Stimulated activated naive CD8-positive, alpha-beta T cell treated with anti-CD3 and anti-CD28 coated beads, Interleukin-15, amount 100 ng/mL, for 72 hours (primary cell): ENCODE measurements at regions not wholly inside any gene's neighbourhood (a gene's known extent, or its start where the extent isn't known, plus 50 kb on each side); places are given as distances from the start of the nearest gene placed in this dataset.

Experiments
- ATAC-seq: fragments of 150-1000 bp; cut with Tn5 transposase; 2 replicates; pipeline ENCODE4 v1.10.0; 2021; ENCODE audit warnings: mild to moderate bottlenecking, moderate library complexity
- DNase-seq, 2 donors: peaks; one replicate each; pipeline ENCODE4 v3.0.0; 2021 to 2022
- H3K27ac Mint-ChIP-seq, 2 donors: one replicate each; pipeline ENCODE4 v1.8.0; 2022; ENCODE audit warnings: mild to moderate bottlenecking in 2 of 2, mixed read lengths in 2 of 2, moderate library complexity in 2 of 2
- H3K27me3 Mint-ChIP-seq: one replicate; pipeline ENCODE4 v1.8.0; 2022; ENCODE audit warnings: mixed read lengths
- H3K4me1 Mint-ChIP-seq: one replicate; pipeline ENCODE4 v1.8.0; 2022; ENCODE audit warnings: mild to moderate bottlenecking, mixed read lengths
- H3K4me3 Mint-ChIP-seq, 2 donors: one replicate each; pipeline ENCODE4 v1.8.0; 2022; ENCODE audit warnings: mild to moderate bottlenecking in 2 of 2, mixed read lengths in 2 of 2, moderate library complexity in 1 of 2
- H3K9me3 Mint-ChIP-seq, 2 donors: one replicate each; pipeline ENCODE4 v1.8.0; 2022; ENCODE audit warnings: mixed read lengths in 2 of 2

GRCh38 chr17:71302721-71303549 lies 817.9 kb upstream of the SOX9 start:
- ATAC-seq (no peak), DNase-seq (no peak)
- peaks cover 23% of the 10 kb centered on the region in 2 donors for H3K9me3 Mint-ChIP-seq
- no peaks in the 10 kb centered on the region for H3K4me1 Mint-ChIP-seq
- no peak overlapping the region for H3K4me3 Mint-ChIP-seq
- no peaks in the 10 kb centered on the region for H3K27me3 Mint-ChIP-seq
- no peak overlapping the region for H3K27ac Mint-ChIP-seq

- ATAC-seq (no peak), DNase-seq (no peak)
- Mint-ChIP-seq H3K4me3 (no peak overlapping the region), H3K27me3 (no peaks in the 10 kb centered on the region), H3K4me1 (no peaks in the 10 kb centered on the region), H3K27ac (no peak overlapping the region), H3K9me3 (peaks cover 25 to 26% of the 10 kb centered on the region in 2 donors)
Observed at GRCh38 chr17:71304498-71305158, 816.2 kb upstream of the SOX9 start.

- no peak overlapping the region for H3K27ac Mint-ChIP-seq
- no peaks in the 10 kb centered on the region for H3K27me3 Mint-ChIP-seq
- DNase-seq (no peak), ATAC-seq (no peak)
- H3K9me3 Mint-ChIP-seq = peaks cover 8 to 12% of the 10 kb centered on the region in 2 donors
- H3K4me1 Mint-ChIP-seq = no peaks in the 10 kb centered on the region
- no peak overlapping the region for H3K4me3 Mint-ChIP-seq
Observed at GRCh38 chr17:71313866-71314265, 807.0 kb upstream of the SOX9 start.

GRCh38 chr17:71315568-71315967 lies 805.3 kb upstream of the SOX9 start:
- H3K27ac Mint-ChIP-seq = no peak overlapping the region
- no peak for ATAC-seq
- H3K4me1 Mint-ChIP-seq = no peaks in the 10 kb centered on the region
- H3K9me3 Mint-ChIP-seq = peaks cover 4 to 6% of the 10 kb centered on the region in 2 donors
- H3K27me3 Mint-ChIP-seq = no peaks in the 10 kb centered on the region
- DNase-seq = no peak
- H3K4me3 Mint-ChIP-seq = no peak overlapping the region

GRCh38 chr17:71316176-71316897 lies 804.5 kb upstream of the SOX9 start:
- ATAC-seq (no peak), DNase-seq (no peak)
- H3K27me3 Mint-ChIP-seq = no peaks in the 10 kb centered on the region
- peaks cover 6 to 7% of the 10 kb centered on the region in 2 donors for H3K9me3 Mint-ChIP-seq
- no peak overlapping the region for H3K4me3 Mint-ChIP-seq
- H3K4me1 Mint-ChIP-seq = no peaks in the 10 kb centered on the region
- no peak overlapping the region for H3K27ac Mint-ChIP-seq

- no peaks in the 10 kb centered on the region for H3K27me3 Mint-ChIP-seq
- H3K9me3 Mint-ChIP-seq = peaks cover 8% of the 10 kb centered on the region in 2 donors
Observed at GRCh38 chr17:71320009-71320796, 800.6 kb upstream of the SOX9 start.

GRCh38 chr17:71325117-71325516 lies 795.7 kb upstream of the SOX9 start:
- DNase-seq (no peak), ATAC-seq (no peak)
- Mint-ChIP-seq H3K27me3 (no peaks in the 10 kb centered on the region), H3K4me1 (no peaks in the 10 kb centered on the region), H3K27ac (no peak overlapping the region), H3K4me3 (no peak overlapping the region), H3K9me3 (peaks cover 14 to 20% of the 10 kb centered on the region in 2 donors)

More at GRCh38 chr17:71320009-71320796, 800.6 kb upstream of the SOX9 start:
- ATAC-seq = no peak
- Mint-ChIP-seq H3K4me3 (no peak overlapping the region), H3K27ac (no peak overlapping the region), H3K4me1 (no peaks in the 10 kb centered on the region)
- DNase-seq = no peak

GRCh38 chr17:71325886-71326285 lies 794.9 kb upstream of the SOX9 start:
- ATAC-seq (no peak), DNase-seq (no peak)
- no peaks in the 10 kb centered on the region for H3K4me1 Mint-ChIP-seq
- H3K9me3 Mint-ChIP-seq = peaks cover 10 to 13% of the 10 kb centered on the region in 2 donors
- H3K4me3 Mint-ChIP-seq = no peak overlapping the region
- no peaks in the 10 kb centered on the region for H3K27me3 Mint-ChIP-seq
- H3K27ac Mint-ChIP-seq = no peak overlapping the region

- H3K9me3 Mint-ChIP-seq = peaks cover 10 to 13% of the 10 kb centered on the region in 2 donors
- no peak for ATAC-seq
- no peak overlapping the region for H3K27ac Mint-ChIP-seq
- no peaks in the 10 kb centered on the region for H3K4me1 Mint-ChIP-seq
- H3K27me3 Mint-ChIP-seq = no peaks in the 10 kb centered on the region
- no peak overlapping the region for H3K4me3 Mint-ChIP-seq
- DNase-seq = no peak
Observed at GRCh38 chr17:71327376-71328059, 793.3 kb upstream of the SOX9 start.

- H3K27ac Mint-ChIP-seq = no peak overlapping the region
- no peaks in the 10 kb centered on the region for H3K4me1 Mint-ChIP-seq
- ATAC-seq = no peak
- no peaks in the 10 kb centered on the region for H3K27me3 Mint-ChIP-seq
- H3K9me3 Mint-ChIP-seq = peaks cover 10 to 13% of the 10 kb centered on the region in 2 donors
- H3K4me3 Mint-ChIP-seq = no peak overlapping the region
- DNase-seq = no peak
Observed at GRCh38 chr17:71329310-71330098, 791.3 kb upstream of the SOX9 start.

GRCh38 chr17:71330099-71330375 lies 790.8 kb upstream of the SOX9 start:
- Mint-ChIP-seq H3K9me3 (peaks cover 10 to 13% of the 10 kb centered on the region in 2 donors), H3K4me1 (no peaks in the 10 kb centered on the region), H3K27ac (no peak overlapping the region), H3K4me3 (no peak overlapping the region), H3K27me3 (no peaks in the 10 kb centered on the region)
- no peak for ATAC-seq
- DNase-seq = no peak

GRCh38 chr17:71331754-71332325 lies 789.0 kb upstream of the SOX9 start:
- Mint-ChIP-seq H3K27me3 (no peaks in the 10 kb centered on the region), H3K4me3 (no peak overlapping the region), H3K4me1 (no peaks in the 10 kb centered on the region), H3K9me3 (peaks cover 5 to 9% of the 10 kb centered on the region in 2 donors), H3K27ac (no peak overlapping the region)
- no peak for DNase-seq
- no peak for ATAC-seq

GRCh38 chr17:71334048-71334751 lies 786.6 kb upstream of the SOX9 start:
- Mint-ChIP-seq H3K4me1 (no peaks in the 10 kb centered on the region), H3K4me3 (no peak overlapping the region), H3K9me3 (no peaks in the 10 kb centered on the region), H3K27ac (no peak overlapping the region), H3K27me3 (no peaks in the 10 kb centered on the region)
- no peak for DNase-seq
- ATAC-seq = no peak

- DNase-seq = no peak
- no peak for ATAC-seq
- H3K27me3 Mint-ChIP-seq = no peaks in the 10 kb centered on the region
- H3K9me3 Mint-ChIP-seq = no peaks in the 10 kb centered on the region
- H3K27ac Mint-ChIP-seq = no peak overlapping the region
- H3K4me3 Mint-ChIP-seq = no peak overlapping the region
- H3K4me1 Mint-ChIP-seq = no peaks in the 10 kb centered on the region
Observed at GRCh38 chr17:71335212-71335611, 785.6 kb upstream of the SOX9 start.
